ENCODE measurements at regions not wholly inside any gene's neighbourhood (a gene's known extent, or its start where the extent isn't known, plus 50 kb on each side); places are given as distances from the start of the nearest gene placed in this dataset.
"Not testable (repeated sequence)": the region's sequence is repeated elsewhere in the genome, so short reads cannot be mapped to it uniquely, and the experiment has no call there.

DNA sequence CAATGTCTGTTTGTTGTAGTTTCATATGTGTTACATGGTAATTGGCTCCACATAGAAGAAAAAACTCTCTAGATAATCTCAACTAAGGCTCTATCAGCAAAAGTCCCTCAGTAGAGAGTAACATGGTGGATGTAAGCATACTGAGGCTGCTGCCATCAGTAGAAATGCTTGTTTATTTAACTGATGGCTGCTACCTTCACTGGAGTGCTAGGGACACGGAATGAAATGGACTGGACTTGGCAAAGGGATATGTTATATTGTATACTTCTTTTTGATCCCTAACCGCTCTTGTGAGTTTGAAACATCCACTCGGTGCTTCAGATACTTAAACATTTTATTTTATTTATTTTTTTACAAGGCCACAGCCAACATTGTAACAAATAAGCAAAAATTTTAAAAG is 143.0 kb downstream of the ZNF281 start:
- Mint-ChIP-seq H3K36me3 (no peaks in the 10 kb centered on the region), H3K4me3 (no peak overlapping the region), H3K27me3 (ENCODE audit: low read depth in 3 of 3) (peaks cover 0 to 4% (median 3%) of the 10 kb centered on the region in 3 donors), H3K9me3 (no peaks in the 10 kb centered on the region), H3K4me1 (no peaks in the 10 kb centered on the region), H3K27ac (no peak overlapping the region)
- no peak for DNase-seq

DNA sequence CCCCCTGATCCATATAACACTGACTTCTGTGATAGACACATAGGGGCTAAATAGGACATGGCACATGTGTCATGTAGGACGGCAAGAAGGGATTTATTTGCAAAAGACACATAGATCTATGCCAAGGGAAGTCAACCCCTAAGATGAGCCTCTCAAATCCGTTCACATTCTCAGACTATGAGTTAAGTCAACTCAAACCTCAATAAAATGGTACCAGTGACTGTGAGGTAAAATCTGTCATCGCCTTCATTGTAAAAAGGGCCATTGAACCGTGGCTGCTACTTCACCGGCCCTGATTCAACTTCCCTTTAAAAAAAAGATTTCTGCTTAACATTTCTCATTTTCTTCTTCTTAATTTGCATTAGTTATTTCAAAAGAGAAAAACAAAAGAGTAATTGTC is 144.0 kb downstream of the ZNF281 start:
- H3K36me3 Mint-ChIP-seq: no peaks in the 10 kb centered on the region
- no peak for DNase-seq
- H3K9me3 Mint-ChIP-seq: no peaks in the 10 kb centered on the region
- no peaks in the 10 kb centered on the region for H3K4me1 Mint-ChIP-seq
- H3K27ac Mint-ChIP-seq: no peak overlapping the region
- H3K4me3 Mint-ChIP-seq: no peak overlapping the region
- H3K27me3 Mint-ChIP-seq (ENCODE audit: low read depth in 3 of 3): peaks cover 0 to 4% (median 3%) of the 10 kb centered on the region in 3 donors

DNA sequence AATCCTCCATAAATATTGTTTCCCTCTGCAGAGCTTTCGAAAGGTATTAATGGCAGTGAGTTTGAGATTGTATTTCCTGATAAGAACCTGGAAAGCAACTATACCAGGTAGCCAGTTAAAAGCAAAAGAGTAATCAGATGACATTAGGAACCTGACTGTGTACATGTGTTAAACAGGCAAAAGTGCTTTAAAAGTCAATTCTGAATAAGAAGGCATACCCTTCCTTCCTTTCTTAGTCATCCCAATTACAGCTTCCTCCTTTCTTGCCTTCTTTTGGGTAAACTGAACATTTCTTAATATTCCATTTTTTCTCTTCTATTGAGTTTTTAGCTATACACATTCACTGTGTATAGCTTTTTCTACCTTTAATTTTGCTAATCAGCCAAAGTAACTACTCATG is 144.7 kb downstream of the ZNF281 start:
- Mint-ChIP-seq H3K4me1 (no peaks in the 10 kb centered on the region), H3K36me3 (no peaks in the 10 kb centered on the region), H3K9me3 (no peaks in the 10 kb centered on the region), H3K4me3 (no peak overlapping the region), H3K27me3 (ENCODE audit: low read depth in 3 of 3) (peaks cover 0 to 4% (median 3%) of the 10 kb centered on the region in 3 donors), H3K27ac (no peak overlapping the region)
- no peak for DNase-seq

DNA sequence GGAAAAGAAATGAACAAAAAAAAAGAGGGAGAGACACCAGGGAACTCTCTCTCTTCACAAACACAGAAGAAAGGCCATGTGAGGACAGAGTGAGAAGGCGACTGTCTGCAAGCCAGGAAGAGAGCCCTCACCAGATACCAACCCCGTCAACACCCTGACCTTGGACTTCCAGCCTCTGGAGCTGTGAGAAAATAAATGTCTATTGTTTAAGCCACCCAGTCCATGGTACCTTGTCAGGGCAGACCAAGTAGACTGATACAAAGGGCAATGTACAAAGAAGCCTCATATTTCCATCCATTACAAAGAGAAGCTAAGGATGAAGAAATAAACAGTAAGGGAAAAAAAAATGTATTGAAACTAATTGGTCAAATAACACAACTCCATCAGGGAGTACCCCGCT is 146.6 kb downstream of the ZNF281 start:
- no peaks in the 10 kb centered on the region for H3K9me3 Mint-ChIP-seq
- H3K4me3 Mint-ChIP-seq: no peak overlapping the region
- H3K4me1 Mint-ChIP-seq: no peaks in the 10 kb centered on the region
- no peak for DNase-seq
- H3K27me3 Mint-ChIP-seq (ENCODE audit: low read depth in 3 of 3): peaks cover 2 to 4% (median 3%) of the 10 kb centered on the region in 3 donors
- H3K27ac Mint-ChIP-seq: no peak overlapping the region
- H3K36me3 Mint-ChIP-seq: no peaks in the 10 kb centered on the region

DNA sequence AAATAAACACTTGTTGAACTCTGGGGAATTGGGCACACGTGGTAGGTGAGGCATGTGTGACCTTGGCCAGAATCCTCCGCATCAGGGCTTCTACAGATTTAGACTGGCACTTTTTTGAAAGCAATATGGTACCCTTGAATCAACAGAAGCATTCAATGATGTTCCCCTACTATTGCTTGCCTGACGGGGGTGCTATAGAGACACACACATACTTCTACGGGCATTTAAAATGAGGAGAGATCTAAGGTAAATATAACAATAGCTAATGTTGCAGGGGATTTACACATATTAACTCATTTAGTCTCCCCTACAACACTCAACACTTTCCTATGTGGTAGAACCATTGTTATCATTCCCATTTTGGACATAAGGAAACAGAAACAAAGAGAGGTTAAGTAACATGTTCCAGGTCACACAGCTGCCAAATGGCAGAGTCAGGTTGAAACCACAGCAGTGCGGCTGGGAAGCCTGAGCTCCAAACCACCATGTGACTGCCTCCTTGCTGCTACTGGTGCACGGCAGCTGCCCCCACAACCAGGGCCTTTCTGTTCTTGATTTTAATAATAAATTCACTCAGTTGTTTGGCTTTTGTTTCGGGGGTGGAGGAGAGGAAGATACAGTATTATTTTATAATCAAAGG is 147.4 kb downstream of the ZNF281 start:
- H3K4me3 Mint-ChIP-seq: no peak overlapping the region
- H3K4me1 Mint-ChIP-seq: no peaks in the 10 kb centered on the region
- no peak overlapping the region for H3K27ac Mint-ChIP-seq
- H3K9me3 Mint-ChIP-seq: no peaks in the 10 kb centered on the region
- DNase-seq: no peak
- H3K36me3 Mint-ChIP-seq: no peaks in the 10 kb centered on the region
- H3K27me3 Mint-ChIP-seq (ENCODE audit: low read depth in 3 of 3): peaks cover 0 to 4% (median 4%) of the 10 kb centered on the region in 3 donors

DNA sequence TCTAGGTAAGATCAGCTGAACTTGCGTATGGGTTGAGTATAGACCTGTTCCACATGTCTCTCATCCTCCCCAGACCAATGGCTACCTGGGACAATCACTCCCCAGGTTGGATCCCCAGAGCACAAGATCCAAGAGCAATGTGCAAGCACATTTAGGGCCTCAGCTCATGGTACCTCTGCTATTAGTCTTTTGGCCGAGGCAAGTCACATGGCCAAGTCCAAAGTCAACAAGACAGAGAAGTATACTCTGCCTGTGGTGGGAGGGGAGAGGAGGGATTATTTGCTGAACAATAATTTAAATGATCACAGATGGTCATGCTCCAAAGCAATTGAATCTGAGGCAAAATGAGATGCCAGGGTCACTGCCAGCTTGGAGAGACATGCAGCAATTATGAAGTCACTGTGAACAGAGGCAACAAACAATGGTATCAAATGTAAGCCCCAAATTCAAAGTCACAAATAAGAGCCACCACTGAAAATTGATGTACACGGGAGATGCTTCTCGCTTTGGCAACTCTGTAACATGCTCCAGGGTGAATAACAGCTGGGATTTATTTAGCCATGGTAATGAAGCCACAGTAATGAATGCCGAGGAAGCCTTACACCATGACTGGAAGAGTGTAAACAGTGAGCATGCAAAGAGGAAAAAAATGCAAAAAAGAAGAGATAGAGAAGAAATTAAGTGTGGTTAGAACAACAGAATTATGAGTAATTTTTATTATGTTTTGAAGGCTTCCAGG is 149.1 kb downstream of the ZNF281 start:
- Mint-ChIP-seq H3K4me3 (no peak overlapping the region), H3K27me3 (ENCODE audit: low read depth in 3 of 3) (peaks cover 0 to 7% (median 6%) of the 10 kb centered on the region in 3 donors), H3K9me3 (no peaks in the 10 kb centered on the region), H3K27ac (no peak overlapping the region), H3K4me1 (no peaks in the 10 kb centered on the region), H3K36me3 (no peaks in the 10 kb centered on the region)
- no peak for DNase-seq

DNA sequence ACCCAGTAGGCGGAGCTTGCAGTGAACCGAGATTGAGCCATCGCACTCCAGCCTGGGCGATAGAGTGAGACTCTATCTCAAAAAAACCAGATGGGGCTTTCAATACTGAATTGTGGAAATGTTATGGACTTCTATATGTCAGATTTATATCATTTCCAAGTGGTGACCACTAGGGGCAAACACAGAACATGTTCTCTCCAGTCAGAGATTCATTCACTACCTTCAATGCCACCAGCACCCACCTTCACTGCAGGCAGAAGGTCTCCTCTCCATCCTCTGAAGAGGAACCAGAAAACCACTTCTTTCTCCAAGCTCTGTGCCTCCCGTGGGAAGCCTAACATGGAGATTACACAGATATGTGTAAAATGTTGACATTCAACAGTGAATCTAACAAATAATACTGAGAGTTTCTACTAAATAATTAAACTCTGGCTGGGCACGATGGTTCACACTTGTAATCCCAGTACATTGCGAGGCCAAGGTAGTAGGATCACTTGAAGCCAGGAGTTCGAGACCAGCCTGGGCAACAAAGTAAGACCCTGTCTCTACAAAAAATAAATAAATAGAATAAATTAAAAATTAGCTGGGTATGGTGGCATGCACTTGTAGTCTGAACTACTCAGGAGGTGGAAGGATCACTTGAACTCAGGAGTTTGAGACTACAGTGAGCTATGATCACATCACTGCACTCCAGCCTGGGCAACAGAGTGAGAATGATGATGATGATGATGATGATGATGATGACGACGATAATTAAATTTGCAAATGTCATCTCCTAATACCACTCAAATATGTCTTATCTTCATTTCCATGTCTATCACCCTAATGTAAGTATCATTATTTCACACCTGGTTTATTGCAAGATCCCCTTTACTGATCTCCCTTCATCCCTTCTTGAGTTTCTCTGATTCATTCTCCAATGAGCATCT is 151.1 kb downstream of the ZNF281 start:
- Mint-ChIP-seq H3K27me3 (ENCODE audit: low read depth in 3 of 3) (peaks cover 0 to 6% (median 4%) of the 10 kb centered on the region in 3 donors), H3K9me3 (no peaks in the 10 kb centered on the region), H3K4me3 (no peak overlapping the region), H3K36me3 (no peaks in the 10 kb centered on the region), H3K27ac (no peak overlapping the region), H3K4me1 (no peaks in the 10 kb centered on the region)
- DNase-seq: peak in 1 of 3 donors; percentile 14

DNA sequence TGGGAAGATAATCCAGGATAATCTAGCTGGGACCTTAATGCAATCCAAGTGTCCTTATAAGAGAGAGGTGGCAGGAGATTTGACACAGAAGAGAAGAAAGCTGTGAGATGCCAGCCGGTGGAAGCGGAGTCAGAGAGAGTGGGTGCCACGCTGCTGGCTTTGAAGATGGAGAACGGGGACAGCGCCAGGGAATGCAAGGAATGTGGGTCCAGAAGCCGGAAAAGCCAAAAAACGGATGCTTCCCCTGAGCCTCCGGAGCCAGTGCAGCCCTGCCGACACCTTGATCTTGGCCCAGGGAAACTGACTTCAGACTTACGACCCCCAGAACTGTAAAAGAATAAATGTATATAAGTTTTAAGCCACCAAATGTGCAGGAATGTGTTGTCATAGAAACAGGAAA is 152.6 kb downstream of the ZNF281 start:
- Mint-ChIP-seq H3K36me3 (no peaks in the 10 kb centered on the region), H3K4me3 (no peak overlapping the region), H3K9me3 (no peaks in the 10 kb centered on the region), H3K27me3 (ENCODE audit: low read depth in 3 of 3) (peaks cover 0 to 6% (median 3%) of the 10 kb centered on the region in 3 donors), H3K27ac (no peak overlapping the region), H3K4me1 (no peaks in the 10 kb centered on the region)
- no peak for DNase-seq

DNA sequence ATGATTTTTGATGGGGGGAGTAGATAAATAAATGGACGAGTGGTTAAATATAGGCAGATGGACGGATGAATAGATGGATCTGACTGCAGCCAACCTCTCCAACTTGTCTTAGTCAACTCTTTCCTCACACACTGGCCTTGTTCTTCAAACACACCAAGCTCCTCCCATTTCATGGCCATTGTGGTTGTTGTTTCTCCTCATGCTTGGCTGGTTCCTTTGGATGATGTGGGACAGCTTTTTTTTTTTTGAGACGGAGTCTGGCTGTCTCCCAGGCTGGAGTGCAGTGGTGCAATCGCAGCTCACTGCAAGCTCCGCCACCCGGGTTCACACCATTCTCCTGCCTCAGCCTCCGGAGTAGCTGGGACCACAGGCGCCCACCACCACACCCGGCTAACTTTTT is 155.2 kb downstream of the ZNF281 start:
- H3K4me1 Mint-ChIP-seq; H3K27ac Mint-ChIP-seq; H3K36me3 Mint-ChIP-seq; H3K9me3 Mint-ChIP-seq; H3K4me3 Mint-ChIP-seq; H3K27me3 Mint-ChIP-seq (ENCODE audit: low read depth in 3 of 3); DNase-seq: not testable (repeated sequence)

DNA sequence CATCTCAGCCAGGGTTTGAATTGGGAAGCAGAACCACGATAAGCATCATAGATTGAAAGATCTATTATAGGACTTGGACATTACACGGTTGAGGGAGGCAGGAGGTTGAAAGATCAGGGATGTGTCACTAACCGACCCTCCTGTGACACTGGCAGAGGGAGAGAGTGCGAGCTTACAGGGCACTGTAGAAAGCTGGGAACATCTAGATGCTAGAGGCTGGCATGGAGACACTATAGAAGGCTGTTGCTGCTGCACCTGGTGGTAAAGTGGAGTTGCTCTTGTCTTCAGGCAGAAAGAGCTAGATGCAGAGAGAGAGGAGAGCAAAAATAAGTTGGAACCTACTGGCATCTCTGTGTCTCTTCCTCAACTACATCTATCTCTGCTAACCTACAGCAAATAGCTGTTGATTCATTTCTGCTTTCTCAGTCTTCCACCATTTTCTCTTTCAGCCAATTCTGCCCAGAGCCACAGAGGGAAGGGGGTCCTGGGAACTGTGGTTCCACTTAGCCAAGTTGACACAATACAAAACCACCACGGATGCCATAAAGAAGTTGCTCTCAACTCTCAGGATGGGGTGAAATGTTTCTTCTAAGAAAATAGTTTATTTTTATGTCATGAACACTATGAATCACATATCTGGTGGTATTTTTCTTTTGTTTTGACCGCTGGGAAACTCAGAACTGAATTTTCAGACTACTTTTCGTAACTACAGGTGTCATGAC is 155.9 kb downstream of the ZNF281 start:
- no peaks in the 10 kb centered on the region for H3K36me3 Mint-ChIP-seq
- H3K4me1 Mint-ChIP-seq: no peaks in the 10 kb centered on the region
- peaks cover 0 to 7% (median 3%) of the 10 kb centered on the region in 3 donors for H3K27me3 Mint-ChIP-seq (ENCODE audit: low read depth in 3 of 3)
- DNase-seq: no peak
- H3K4me3 Mint-ChIP-seq: no peak overlapping the region
- peak overlapping the region in 1 of 6 donors; percentile 15 for H3K27ac Mint-ChIP-seq
- no peaks in the 10 kb centered on the region for H3K9me3 Mint-ChIP-seq

DNA sequence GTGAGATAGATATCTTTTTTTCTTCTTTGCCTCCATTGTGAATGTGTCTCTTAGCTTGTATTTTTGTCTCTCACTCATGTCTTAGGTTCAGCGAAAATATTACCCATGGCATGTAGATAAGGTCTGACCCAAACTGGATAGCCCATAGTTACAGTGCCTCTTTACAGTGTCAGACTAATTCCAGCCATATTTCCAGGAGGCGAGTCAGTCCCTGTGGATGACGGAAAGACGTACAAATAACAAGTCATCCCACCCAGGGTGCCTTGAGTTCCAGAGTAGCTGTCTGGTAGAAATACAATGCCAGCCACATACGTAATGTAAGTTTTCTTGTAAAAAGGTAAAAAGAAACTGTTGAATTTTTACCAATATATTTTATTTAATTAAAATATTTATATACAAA is 157.3 kb downstream of the ZNF281 start:
- H3K4me3 Mint-ChIP-seq: no peak overlapping the region
- H3K36me3 Mint-ChIP-seq: no peaks in the 10 kb centered on the region

DNA sequence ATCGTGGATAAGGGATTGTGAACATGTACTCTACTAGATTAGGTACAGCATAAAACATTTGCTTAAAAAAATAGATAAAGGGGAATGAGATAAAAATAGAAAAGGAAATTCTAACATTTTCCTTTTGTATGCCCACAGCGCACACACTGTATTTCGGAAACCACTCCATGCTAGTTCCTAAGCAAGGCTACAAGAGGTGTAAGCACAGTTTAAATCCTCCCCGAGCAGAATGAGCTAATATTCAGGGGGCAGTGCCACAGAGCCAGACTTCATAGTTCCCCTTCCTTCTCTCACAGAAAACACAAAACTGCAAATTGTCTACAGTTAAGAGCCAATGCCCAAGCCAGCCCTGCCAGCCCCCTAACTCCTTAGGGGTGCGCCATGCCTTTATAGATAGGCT is 159.4 kb downstream of the ZNF281 start:
- Mint-ChIP-seq H3K36me3 (no peaks in the 10 kb centered on the region), H3K4me3 (no peak overlapping the region), H3K4me1 (no peaks in the 10 kb centered on the region), H3K9me3 (peaks cover 0 to 1% (median 0%) of the 10 kb centered on the region in 6 donors), H3K27me3 (ENCODE audit: low read depth in 3 of 3) (peaks cover 2 to 10% (median 3%) of the 10 kb centered on the region in 3 donors), H3K27ac (no peak overlapping the region)
- DNase-seq: no peak

More for the DNA sequence above, 157.3 kb downstream of the ZNF281 start:
- Mint-ChIP-seq H3K4me1 (no peaks in the 10 kb centered on the region), H3K9me3 (peaks cover 0 to 1% (median 0%) of the 10 kb centered on the region in 6 donors), H3K27me3 (ENCODE audit: low read depth in 3 of 3) (peaks cover 1 to 5% (median 3%) of the 10 kb centered on the region in 3 donors), H3K27ac (no peak overlapping the region)
- DNase-seq: no peak

DNA sequence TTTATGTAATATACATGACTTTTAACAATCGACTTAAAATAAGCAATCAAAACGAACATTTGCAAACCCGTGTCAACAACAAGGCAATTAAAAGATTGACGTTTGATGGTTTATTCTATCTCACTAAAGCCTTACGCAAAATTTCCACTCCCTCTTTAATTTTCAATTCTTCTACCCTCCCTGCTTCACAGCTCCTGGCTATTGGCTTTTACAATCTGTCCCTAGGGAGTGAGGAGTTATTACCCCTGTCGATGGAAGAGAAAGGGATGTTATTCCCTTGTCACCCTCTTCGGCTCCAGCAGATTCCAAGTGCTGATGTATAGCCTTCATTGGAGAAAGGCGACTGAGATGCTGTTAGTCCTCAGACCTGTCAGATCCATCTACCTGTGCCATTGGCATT is 161.3 kb downstream of the ZNF281 start:
- peaks cover 4 to 15% (median 8%) of the 10 kb centered on the region in 3 donors for H3K27me3 Mint-ChIP-seq (ENCODE audit: low read depth in 3 of 3)
- H3K9me3 Mint-ChIP-seq: peaks cover 0 to 1% (median 0%) of the 10 kb centered on the region in 6 donors
- H3K4me1 Mint-ChIP-seq: no peaks in the 10 kb centered on the region
- no peak overlapping the region for H3K27ac Mint-ChIP-seq
- no peak for DNase-seq
- H3K4me3 Mint-ChIP-seq: no peak overlapping the region
- H3K36me3 Mint-ChIP-seq: no peaks in the 10 kb centered on the region

Measured in immature natural killer cell (primary cell).